HEK293 (cell line): ENCODE measurements at regions not wholly inside any gene's neighbourhood (a gene's known extent, or its start where the extent isn't known, plus 50 kb on each side); places are given as distances from the start of the nearest gene placed in this dataset.

Experiments
- CTCF ChIA-PET: fragments of 350-600 bp; formaldehyde crosslinking; extraction: SDS; loops from one replicate; lab custom pipeline; 2021; ENCODE audit warnings: antibody characterized with exemption; lab: Yijun Ruan, JAX
- POLR2A ChIA-PET: fragments of 300-600 bp; formaldehyde crosslinking; extraction: SDS; loops from one replicate; lab custom pipeline; 2020; ENCODE audit warnings: antibody characterized with exemption, inconsistent platforms; lab: Yijun Ruan, JAX
- H3K27ac ChIP-seq: fragments of 200-500 bp; sonication (Bioruptor generic); 2 replicates; pipeline ENCODE4 v1.5.1; 2014; ENCODE audit warnings: low read depth, low read length, control low read depth, inconsistent platforms; ENCODE audit errors: extremely low read depth
- H3K36me3 ChIP-seq, 2 experiments: fragments of 200-500 bp in 1 of 2; sonication (Bioruptor generic) in 1 of 2; 1 replicate in 1 of 2; 2 replicates in 1 of 2; pipeline ENCODE4 v1.5.1; 2014 to 2017; ENCODE audit warnings: inconsistent platforms in 2 of 2, low read length in 2 of 2; ENCODE audit not compliant: control insufficient read depth in 2 of 2, insufficient read depth in 1 of 2
- H3K4me1 ChIP-seq: fragments of 200-500 bp; sonication (Bioruptor generic); 2 replicates; pipeline ENCODE4 v1.5.1; 2014; ENCODE audit warnings: mild to moderate bottlenecking, low read length, inconsistent platforms; ENCODE audit not compliant: control insufficient read depth, insufficient read depth
- H3K4me3 ChIP-seq: 2 replicates; pipeline ENCODE4 v1.5.1; 2011; ENCODE audit warnings: low read depth, mild to moderate bottlenecking, control low read depth, low read length, moderate library complexity
- H3K9me3 ChIP-seq: fragments of 200-500 bp; sonication (Bioruptor generic); 2 replicates; pipeline ENCODE4 v1.5.1; 2014; ENCODE audit warnings: low read depth, low read length, inconsistent platforms; ENCODE audit not compliant: control insufficient read depth, insufficient read depth
- BCL6B ChIP-seq: fragments of 450-650 bp; formaldehyde crosslinking; IDR thresholded peaks from 2 replicates; pipeline ENCODE4 v1.5.1; 2017; ENCODE audit warnings: missing biosample characterization, missing genetic modification characterization
- GLIS2 ChIP-seq: fragments of 450-650 bp; formaldehyde crosslinking; IDR thresholded peaks from 2 replicates; pipeline ENCODE4 v1.5.1; 2016; ENCODE audit warnings: missing biosample characterization, missing genetic modification characterization
- HIC1 ChIP-seq: fragments of 450-650 bp; formaldehyde crosslinking; IDR thresholded peaks from 2 replicates; pipeline ENCODE4 v1.5.1; 2016; ENCODE audit warnings: missing biosample characterization, missing genetic modification characterization
- HOXD13 ChIP-seq: sonication (generic); formaldehyde crosslinking; IDR thresholded peaks from 2 replicates; pipeline ENCODE4 v1.8.0; 2022; ENCODE audit warnings: missing genetic modification reagents, borderline replicate concordance
- KLF1 ChIP-seq: fragments of 450-650 bp; formaldehyde crosslinking; IDR thresholded peaks from 2 replicates; pipeline ENCODE4 v1.5.1; 2016; ENCODE audit warnings: missing biosample characterization, missing genetic modification characterization
- KLF9 ChIP-seq: fragments of 450-650 bp; formaldehyde crosslinking; IDR thresholded peaks from 2 replicates; pipeline ENCODE4 v1.5.1; 2016; ENCODE audit warnings: missing biosample characterization, missing genetic modification characterization, low read depth
- PATZ1 ChIP-seq: fragments of 450-650 bp; formaldehyde crosslinking; IDR thresholded peaks from 2 replicates; pipeline ENCODE4 v1.5.1; 2016; ENCODE audit warnings: missing biosample characterization, missing genetic modification characterization
- RBAK ChIP-seq: fragments of 450-650 bp; formaldehyde crosslinking; IDR thresholded peaks from 2 replicates; pipeline ENCODE4 v1.5.1; 2016; ENCODE audit warnings: missing biosample characterization, missing genetic modification characterization
- SP3 ChIP-seq: fragments of 450-650 bp; formaldehyde crosslinking; IDR thresholded peaks from 2 replicates; pipeline ENCODE4 v1.5.1; 2016; ENCODE audit warnings: missing biosample characterization, missing genetic modification characterization
- YY1 ChIP-seq: fragments of 450-650 bp; formaldehyde crosslinking; IDR thresholded peaks from 2 replicates; pipeline ENCODE4 v1.5.1; 2018; ENCODE audit warnings: missing biosample characterization, missing genetic modification characterization
- YY2 ChIP-seq: fragments of 450-650 bp; formaldehyde crosslinking; IDR thresholded peaks from 2 replicates; pipeline ENCODE4 v1.5.1; 2016; ENCODE audit warnings: missing biosample characterization, missing genetic modification characterization
- ZNF2 ChIP-seq: fragments of 450-650 bp; formaldehyde crosslinking; IDR thresholded peaks from 2 replicates; pipeline ENCODE4 v1.5.1; 2016; ENCODE audit warnings: missing biosample characterization, missing genetic modification characterization
- ZNF394 ChIP-seq: fragments of 450-650 bp; formaldehyde crosslinking; IDR thresholded peaks from 2 replicates; pipeline ENCODE4 v1.5.1; 2016; ENCODE audit warnings: missing biosample characterization, missing genetic modification characterization, mild to moderate bottlenecking, moderate library complexity, borderline replicate concordance
- ZNF426 ChIP-seq: fragments of 450-650 bp; formaldehyde crosslinking; IDR thresholded peaks from 2 replicates; pipeline ENCODE4 v1.5.1; 2017; ENCODE audit warnings: missing biosample characterization, missing genetic modification characterization, mild to moderate bottlenecking, inconsistent platforms, moderate library complexity
- ZNF433 ChIP-seq: fragments of 450-650 bp; formaldehyde crosslinking; IDR thresholded peaks from 2 replicates; pipeline ENCODE4 v1.5.1; 2016; ENCODE audit warnings: missing biosample characterization, missing genetic modification characterization, low read depth
- ZNF510 ChIP-seq: fragments of 450-650 bp; formaldehyde crosslinking; IDR thresholded peaks from 2 replicates; pipeline ENCODE4 v1.5.1; 2018; ENCODE audit warnings: mild to moderate bottlenecking, missing genetic modification characterization, missing biosample characterization; ENCODE audit not compliant: insufficient replicate concordance
- ZNF580 ChIP-seq: fragments of 450-650 bp; formaldehyde crosslinking; IDR thresholded peaks from 2 replicates; pipeline ENCODE4 v1.5.1; 2016; ENCODE audit warnings: missing biosample characterization, missing genetic modification characterization
- ZNF623 ChIP-seq: fragments of 450-650 bp; formaldehyde crosslinking; IDR thresholded peaks from 2 replicates; pipeline ENCODE4 v1.5.1; 2016; ENCODE audit warnings: missing biosample characterization, missing genetic modification characterization
- ZNF639 ChIP-seq: fragments of 450-650 bp; formaldehyde crosslinking; IDR thresholded peaks from 2 replicates; pipeline ENCODE4 v1.5.1; 2016; ENCODE audit warnings: missing biosample characterization, missing genetic modification characterization
- ZNF692 ChIP-seq: fragments of 450-650 bp; formaldehyde crosslinking; IDR thresholded peaks from 2 replicates; pipeline ENCODE4 v1.5.1; 2016; ENCODE audit warnings: missing biosample characterization, missing genetic modification characterization
- ZNF791 ChIP-seq: fragments of 450-650 bp; formaldehyde crosslinking; IDR thresholded peaks from 2 replicates; pipeline ENCODE4 v1.5.1; 2016; ENCODE audit warnings: missing biosample characterization, missing genetic modification characterization
- ZNF837 ChIP-seq: fragments of 450-650 bp; formaldehyde crosslinking; IDR thresholded peaks from 2 replicates; pipeline ENCODE4 v1.5.1; 2016; ENCODE audit warnings: missing biosample characterization, missing genetic modification characterization
- ZXDB ChIP-seq: fragments of 450-650 bp; formaldehyde crosslinking; IDR thresholded peaks from 2 replicates; pipeline ENCODE4 v1.5.1; 2016; ENCODE audit warnings: missing biosample characterization, missing genetic modification characterization

- H3K9me3 ChIP-seq, result no peaks in the 10 kb centered on the region
- H3K27ac ChIP-seq, result no peak overlapping the region
- H3K4me1 ChIP-seq, result no peaks in the 10 kb centered on the region
- H3K4me3 ChIP-seq, result no peak overlapping the region
- POLR2A ChIA-PET, result no interaction called here
- no peaks in the 10 kb centered on the region for H3K36me3 ChIP-seq
- CTCF ChIA-PET, result no interaction called here
- TF ChIP-seq YY1 (tag by site-specific recombination), result no peak
- no peak for TF ChIP-seq KLF9 (tag by site-specific recombination)
- no peak for TF ChIP-seq ZNF580 (tag by site-specific recombination)
- TF ChIP-seq BCL6B, result no peak
- no peak for TF ChIP-seq RBAK (tag by site-specific recombination)
- no peak for TF ChIP-seq ZNF623 (tag by site-specific recombination)
- TF ChIP-seq ZNF510 (tag by site-specific recombination), result no peak
- no peak for TF ChIP-seq ZNF837
- TF ChIP-seq KLF1 (tag by site-specific recombination), result no peak
- TF ChIP-seq ZNF692 (tag by site-specific recombination), result no peak
- TF ChIP-seq YY2 (tag by site-specific recombination), result no peak
- TF ChIP-seq SP3, result no peak
- no peak for TF ChIP-seq HIC1 (tag by site-specific recombination)
- TF ChIP-seq GLIS2, result no peak
- no peak for TF ChIP-seq ZNF791 (tag by site-specific recombination)
- TF ChIP-seq HOXD13, result no peak
Observed at GRCh38 chr4:126489826-126490463, 1142.8 kb upstream of the INTU start.

GRCh38 chr4:126495163-126495752 is 1137.5 kb upstream of the INTU start:
- H3K27ac ChIP-seq, result no peak overlapping the region
- no peaks in the 10 kb centered on the region for H3K36me3 ChIP-seq
- H3K4me3 ChIP-seq, result no peak overlapping the region
- H3K9me3 ChIP-seq, result no peaks in the 10 kb centered on the region
- TF ChIP-seq ZXDB, result no peak
- POLR2A ChIA-PET, result no interaction called here
- H3K4me1 ChIP-seq, result no peaks in the 10 kb centered on the region
- CTCF ChIA-PET, result no interaction called here

GRCh38 chr4:126512979-126513378 is 1119.8 kb upstream of the INTU start:
- no peaks in the 10 kb centered on the region for H3K36me3 ChIP-seq
- no peaks in the 10 kb centered on the region for H3K4me1 ChIP-seq
- H3K9me3 ChIP-seq, result no peaks in the 10 kb centered on the region
- ChIA-PET CTCF (no interaction called here), POLR2A (no interaction called here)
- no peak overlapping the region for H3K4me3 ChIP-seq
- no peak overlapping the region for H3K27ac ChIP-seq
- no peak for TF ChIP-seq ZNF433 (tag by site-specific recombination)
- no peak for TF ChIP-seq ZNF639 (tag by site-specific recombination)
- no peak for TF ChIP-seq ZNF394
- no peak for TF ChIP-seq ZNF2
- no peak for TF ChIP-seq ZNF426 (tag by site-specific recombination)
- TF ChIP-seq PATZ1, result no peak
